HG03095 (cell line): ENCODE measurements at regions not wholly inside any gene's neighbourhood (a gene's known extent, or its start where the extent isn't known, plus 50 kb on each side); places are given as distances from the start of the nearest gene placed in this dataset.

ENCODE experiments used
- ATAC-seq: cut with Tn5 transposase; IDR thresholded peaks from one replicate; pipeline ENCODE4 v1.9.1; 2021; ENCODE audit warnings: moderate library complexity; ENCODE audit not compliant: unreplicated experiment

GRCh38 chr14:97604731-97605130 is 807.5 kb downstream of the VRK1 start:
- no peak for ATAC-seq

GRCh38 chr14:97618401-97618800 is 821.2 kb downstream of the VRK1 start:
- ATAC-seq, result no peak

GRCh38 chr14:97618917-97619690 is 821.9 kb downstream of the VRK1 start:
- no peak for ATAC-seq

GRCh38 chr14:97620066-97620465 is 822.9 kb downstream of the VRK1 start:
- no peak for ATAC-seq

GRCh38 chr14:97624985-97625384 is 827.8 kb downstream of the VRK1 start:
- no peak for ATAC-seq

DNA sequence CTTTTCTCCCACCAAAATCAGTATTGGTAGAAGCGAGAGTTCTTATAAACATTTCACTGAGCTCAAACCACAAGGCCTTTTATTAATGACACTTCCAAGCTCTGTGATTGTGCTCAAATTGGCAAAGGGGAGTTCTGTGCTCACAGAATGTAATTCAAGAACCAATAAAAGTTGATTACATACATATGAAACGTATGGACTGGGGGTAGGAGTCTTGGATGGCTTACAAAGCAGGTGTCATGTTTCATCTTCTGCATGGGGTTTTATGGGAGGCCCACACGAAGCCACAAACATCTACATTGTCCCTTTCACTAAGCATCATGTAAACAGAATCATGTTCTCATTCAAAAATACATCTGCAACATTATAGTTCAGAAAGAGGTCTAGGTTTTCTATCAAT is 828.3 kb downstream of the VRK1 start:
- no peak for ATAC-seq

DNA sequence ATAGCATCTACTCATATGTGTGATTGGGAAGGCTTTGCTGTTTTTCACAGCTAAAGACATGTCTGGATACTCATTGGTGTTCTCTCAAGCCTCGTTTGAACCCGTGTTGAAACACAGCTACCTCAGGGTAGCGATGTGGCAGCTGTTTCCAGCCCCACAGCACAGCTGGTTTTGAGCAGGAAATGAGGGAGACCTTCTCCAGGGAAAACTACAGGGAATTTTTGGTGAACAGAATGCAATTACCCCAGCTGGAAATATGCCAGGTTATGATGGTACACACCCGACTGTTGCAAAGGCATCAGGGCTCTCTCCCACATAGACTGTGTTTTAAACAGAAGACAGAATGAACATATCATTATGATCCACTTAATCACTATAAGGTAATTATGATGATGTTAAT is 828.9 kb downstream of the VRK1 start:
- no peak for ATAC-seq

DNA sequence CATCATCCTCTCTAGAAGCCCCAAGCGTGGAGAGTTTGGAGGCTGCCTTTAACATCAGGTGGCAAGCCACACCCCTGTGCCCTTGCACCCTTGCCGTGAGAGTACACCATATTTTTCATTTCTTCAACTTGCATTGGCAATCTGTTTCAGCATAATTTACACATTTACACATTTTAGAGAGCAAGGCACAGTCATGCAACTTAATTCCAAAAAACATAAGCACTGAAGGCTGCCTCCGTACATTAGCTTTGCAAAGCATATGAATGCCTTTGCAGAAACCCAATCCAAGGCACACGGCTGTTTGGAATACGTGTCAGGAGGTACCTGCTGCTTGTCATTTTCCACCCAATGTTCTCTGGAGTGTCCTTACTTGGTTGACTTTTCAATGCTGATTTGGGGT is 833.1 kb downstream of the VRK1 start:
- ATAC-seq, result no peak

DNA sequence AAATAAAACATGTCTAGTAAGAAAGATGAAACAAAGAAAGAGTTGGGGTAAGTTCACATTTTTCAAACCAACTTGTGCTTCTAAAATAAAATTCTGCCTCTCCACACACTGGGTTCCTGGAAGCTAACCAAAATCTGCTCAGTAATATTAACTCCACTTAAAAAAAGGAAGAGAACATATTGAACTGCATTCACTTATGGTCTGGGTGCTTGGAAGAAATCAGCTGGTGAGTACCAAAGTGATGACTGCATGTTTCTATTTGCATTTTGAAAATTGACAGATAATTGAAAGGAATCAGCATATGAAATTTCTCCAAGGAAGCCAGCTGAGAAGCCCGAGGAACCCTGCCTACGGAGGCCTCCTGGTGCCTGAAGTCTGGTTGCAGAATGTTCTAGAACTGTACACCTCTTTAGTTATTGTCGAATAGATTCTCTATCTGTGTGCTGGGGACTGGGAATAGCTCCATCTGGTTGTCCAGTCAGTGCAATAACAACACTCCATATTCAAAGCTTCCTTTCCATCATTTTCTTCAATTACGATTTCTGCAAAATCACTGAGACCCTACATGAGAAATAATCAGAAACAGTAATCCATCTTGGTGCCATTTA is 836.1 kb downstream of the VRK1 start:
- no peak for ATAC-seq

DNA sequence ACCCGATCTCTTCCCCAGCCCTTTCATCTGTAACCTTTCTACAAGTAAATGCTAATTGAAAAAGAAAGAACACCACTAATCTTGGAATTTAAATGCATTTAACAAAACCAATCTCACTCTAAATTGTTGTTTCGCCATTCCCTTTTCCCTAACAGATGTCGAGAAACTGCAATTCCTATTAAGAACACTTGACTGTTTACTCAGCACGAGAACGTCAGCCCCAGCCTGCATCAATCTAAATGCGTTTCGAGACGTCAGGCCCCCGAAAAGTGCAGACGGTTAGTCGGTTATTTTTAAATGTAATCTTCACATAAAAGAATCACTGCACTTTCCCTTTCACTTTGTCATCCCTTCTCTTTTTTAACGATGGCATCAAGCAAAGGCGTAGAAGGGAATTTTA is 837.6 kb downstream of the VRK1 start:
- ATAC-seq, result no peak

- no peak for ATAC-seq
Measured at GRCh38 chr14:97638864-97639263, 841.7 kb downstream of the VRK1 start.

DNA sequence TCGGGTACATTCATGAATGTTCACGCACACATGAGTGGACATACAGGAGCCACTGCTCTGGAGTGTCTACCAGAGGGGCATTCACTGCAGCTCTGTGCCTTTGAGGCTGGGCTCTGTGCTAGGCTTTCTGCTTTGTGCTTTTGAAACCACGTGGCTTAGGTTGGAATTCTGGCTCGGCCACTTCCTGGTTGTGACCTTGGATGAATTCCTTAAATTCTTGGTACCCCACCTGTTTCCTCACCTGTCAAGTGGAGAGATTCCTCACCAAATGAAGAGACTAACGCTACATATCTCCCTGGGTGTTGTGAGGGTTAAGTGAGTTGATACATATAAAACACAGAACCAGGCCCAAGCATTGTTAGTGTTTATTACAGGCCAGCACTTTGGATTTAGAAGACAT is 842.8 kb downstream of the VRK1 start:
- no peak for ATAC-seq

DNA sequence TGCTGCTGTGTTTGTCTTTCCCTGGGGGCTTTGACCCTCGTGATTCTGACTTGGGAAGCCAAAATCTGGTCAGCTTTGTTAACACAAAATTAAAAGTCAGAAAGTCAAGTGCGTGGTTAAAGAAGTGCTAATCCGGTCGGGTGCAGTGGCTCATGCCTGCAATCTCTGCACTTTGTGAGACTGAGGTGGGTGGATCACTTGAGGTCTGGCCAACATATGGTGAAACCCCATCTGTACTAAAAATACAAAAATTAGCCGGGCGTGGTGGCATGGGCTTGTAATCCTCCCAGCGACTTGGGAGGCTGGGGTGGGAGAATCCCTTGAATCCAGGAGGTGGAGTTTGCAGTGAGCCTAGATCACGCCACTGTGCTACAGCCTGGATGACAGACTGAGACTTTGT is 844.6 kb downstream of the VRK1 start:
- no peak for ATAC-seq

DNA sequence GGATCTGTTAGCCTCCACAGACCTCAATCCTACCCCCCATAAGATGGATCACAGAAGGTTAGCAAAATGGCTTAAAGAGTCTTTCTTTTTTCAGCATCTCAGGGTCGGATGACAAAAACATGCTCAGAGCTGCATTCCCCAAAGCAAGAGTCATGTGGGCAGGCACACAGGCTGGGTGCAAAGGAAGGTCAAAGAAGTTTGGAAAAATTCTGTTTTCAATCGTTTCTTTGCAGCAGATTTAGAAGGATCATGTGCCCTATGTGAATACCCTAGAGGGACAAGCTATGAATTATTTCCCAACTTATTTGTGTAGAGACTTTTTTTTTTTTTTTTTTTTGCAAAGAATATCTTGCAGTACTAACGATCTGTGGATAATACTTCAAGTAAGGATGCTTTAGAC is 845.4 kb downstream of the VRK1 start:
- ATAC-seq, result no peak

DNA sequence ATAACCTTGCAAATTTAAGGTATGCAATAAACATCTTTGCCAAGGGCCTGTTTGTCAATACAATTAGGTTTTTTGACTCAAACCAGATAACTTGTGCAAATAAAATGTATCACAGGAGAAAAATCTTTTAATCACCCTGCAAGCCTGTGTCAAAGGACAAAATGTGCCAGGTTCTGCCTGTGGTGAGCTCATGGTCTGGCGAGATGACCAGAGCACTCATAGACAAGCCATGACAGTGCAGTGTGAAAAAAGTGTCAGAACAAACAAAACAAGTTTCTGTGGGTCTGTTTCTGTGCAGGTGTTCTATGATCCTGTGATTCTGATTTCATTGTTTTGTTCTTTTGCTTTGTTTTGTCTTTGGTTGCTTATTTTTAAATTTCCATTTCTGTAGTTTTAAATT is 847.2 kb downstream of the VRK1 start:
- ATAC-seq, result no peak

- no peak for ATAC-seq
Measured at GRCh38 chr14:97649752-97650151, 852.6 kb downstream of the VRK1 start.

DNA sequence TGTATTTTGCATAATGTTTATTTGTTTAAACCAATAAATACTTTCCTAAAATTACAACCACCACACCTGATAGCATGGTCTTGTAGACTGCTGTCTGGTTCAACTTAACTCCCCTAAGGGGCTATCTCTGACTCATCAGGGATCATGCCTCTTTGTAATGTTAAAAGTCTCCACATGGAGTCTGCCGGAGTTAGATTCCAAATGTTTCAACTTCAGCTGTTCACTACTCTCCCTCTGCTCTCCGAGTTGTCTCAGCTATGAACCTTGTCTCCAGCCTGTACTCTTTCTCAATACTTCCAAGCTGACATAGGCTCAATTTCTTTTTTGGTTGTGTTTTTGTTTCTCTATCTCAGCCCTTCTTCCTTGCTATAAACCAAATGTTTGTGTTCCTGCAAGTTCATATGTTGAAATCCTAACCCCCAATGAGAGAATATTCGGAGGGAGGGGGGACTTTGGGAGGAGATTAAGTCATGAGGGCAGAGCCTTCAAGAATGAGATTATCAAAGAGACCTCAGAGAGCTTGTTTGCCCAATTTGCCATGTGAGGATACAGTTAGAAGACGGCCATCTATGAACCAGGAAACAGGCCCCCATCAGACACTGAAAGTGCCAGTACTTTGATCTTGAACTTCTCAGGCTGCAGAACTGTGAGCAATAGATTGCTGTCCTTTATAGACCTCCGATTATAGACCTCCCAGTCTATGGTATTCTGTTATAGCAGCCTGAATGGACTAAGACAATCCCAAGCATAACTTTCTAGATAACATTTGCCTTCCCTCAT is 858.2 kb downstream of the VRK1 start:
- ATAC-seq, result no peak

DNA sequence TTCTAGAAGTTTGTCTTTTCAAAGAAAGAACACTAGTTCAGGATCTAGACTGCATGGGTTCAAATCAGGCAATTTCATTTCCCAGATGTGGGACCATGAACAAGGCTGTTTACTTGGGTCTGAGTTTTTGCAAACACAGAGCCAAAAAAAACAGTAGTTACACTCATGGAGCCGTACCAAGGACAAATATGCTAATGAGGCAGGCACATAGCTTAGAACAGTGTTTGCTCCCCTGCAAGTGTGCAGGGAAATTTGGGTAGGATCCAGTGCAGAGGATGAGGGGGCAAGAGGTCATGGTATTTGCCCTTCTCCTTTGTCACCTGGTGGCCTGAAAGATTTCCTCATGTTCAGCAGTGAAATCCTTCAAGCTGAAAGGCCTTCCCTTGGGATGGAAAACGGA is 860.4 kb downstream of the VRK1 start:
- no peak for ATAC-seq

DNA sequence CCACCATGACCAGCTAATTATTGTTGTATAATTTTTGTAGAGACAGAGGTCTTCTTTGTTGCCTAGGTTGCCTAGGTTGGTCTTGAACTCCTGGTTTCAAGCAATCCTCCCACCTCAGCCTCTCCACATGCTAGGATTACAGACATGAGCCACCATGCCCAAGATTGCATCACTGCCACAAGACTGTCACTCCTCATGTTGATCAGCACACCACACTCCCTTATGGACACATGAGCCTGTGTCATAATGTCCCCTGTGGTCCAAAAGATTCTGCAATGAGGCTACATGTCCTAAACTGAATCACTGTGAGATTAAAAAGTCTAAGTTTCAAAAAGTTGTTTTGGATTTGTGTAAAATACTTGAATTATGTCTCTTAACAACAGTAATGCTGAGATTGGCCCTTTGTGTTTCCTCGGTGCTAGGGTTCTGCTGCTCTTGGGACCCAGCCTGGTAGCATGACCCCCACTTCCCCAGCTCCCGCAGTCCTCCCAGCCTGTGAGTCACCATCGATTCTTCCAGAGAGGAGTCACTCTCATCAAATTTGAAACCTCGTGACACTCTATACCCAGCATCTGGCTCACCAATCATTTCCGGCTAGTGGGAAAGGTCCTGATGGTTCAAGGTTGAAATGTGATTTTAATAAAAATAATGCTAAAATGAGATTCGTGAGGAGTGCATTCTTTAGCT is 890.9 kb downstream of the VRK1 start:
- no peak for ATAC-seq

GRCh38 chr14:97688631-97689336 is 891.6 kb downstream of the VRK1 start:
- ATAC-seq, result no peak

DNA sequence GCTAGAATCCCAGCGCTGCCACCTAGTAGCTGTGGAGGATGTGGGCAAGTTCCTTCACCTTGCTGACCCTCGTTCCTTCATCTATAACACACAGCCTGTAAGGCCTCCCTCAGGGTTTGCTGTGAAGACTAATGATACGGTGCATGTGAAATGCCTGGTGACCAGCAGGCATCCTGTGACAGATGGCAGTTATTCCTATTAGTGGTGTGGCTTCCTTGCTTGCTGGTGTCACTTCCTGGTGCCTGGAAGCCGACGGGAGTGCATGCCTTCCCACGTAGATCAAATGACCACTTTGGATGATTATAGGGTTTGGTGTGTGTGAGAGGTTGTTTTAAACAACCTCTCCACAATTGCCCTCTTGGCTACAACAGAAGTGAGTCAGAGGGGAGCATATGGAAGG is 894.9 kb downstream of the VRK1 start:
- ATAC-seq, result no peak
